ENCODE measurements at regions not wholly inside any gene's neighbourhood (a gene's known extent, or its start where the extent isn't known, plus 50 kb on each side); places are given as distances from the start of the nearest gene placed in this dataset.

DNA sequence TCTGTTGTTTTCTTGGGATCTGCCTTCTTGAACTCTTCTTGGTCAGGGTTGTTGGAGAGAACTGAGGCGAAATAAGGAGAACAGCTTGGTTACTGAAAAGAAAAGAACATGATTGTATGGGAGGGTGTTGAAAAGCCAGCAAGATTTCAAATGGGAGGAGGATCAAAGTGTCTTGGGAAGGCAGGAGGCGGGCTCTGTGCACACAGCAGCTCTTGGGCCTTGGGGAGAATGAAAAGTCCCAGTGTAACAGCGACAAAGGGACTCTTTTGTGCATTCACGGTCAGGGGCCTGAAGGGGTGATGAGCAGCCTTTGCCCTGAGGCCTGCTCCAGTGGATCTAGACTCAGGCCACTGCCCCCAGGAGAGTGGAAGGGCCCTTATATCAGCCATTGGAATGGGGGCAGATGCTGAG, 135.4 kb downstream of the ADAMTS15 start:
- H3K27ac ChIP-seq (ENCODE audit: control insufficient read depth, insufficient read depth, low read length) = no peak overlapping the region
- no peak for DNase-seq (ENCODE audit: low read depth, low spot score)
- peaks cover 3% of the 10 kb centered on the region for H3K9me3 ChIP-seq (ENCODE audit: control insufficient read depth, low read depth, low read length)
- no peak for FAIRE-seq
- dilution Hi-C loops (cut with MboI; ENCODE audit: extremely low pct_ligation_motif_present, low sequenced_read_pairs) = no loop called here
- H3K79me2 ChIP-seq (ENCODE audit: control insufficient read depth, insufficient read depth, low read length) = no peaks in the 10 kb centered on the region
- no peak overlapping the region for H3K4me3 ChIP-seq (ENCODE audit: control insufficient read depth in 2 of 3, extremely low read depth in 1 of 3, insufficient read depth in 2 of 3, low read depth in 1 of 3, low read length in 3 of 3)
- TF ChIP-seq, protein P1, sequence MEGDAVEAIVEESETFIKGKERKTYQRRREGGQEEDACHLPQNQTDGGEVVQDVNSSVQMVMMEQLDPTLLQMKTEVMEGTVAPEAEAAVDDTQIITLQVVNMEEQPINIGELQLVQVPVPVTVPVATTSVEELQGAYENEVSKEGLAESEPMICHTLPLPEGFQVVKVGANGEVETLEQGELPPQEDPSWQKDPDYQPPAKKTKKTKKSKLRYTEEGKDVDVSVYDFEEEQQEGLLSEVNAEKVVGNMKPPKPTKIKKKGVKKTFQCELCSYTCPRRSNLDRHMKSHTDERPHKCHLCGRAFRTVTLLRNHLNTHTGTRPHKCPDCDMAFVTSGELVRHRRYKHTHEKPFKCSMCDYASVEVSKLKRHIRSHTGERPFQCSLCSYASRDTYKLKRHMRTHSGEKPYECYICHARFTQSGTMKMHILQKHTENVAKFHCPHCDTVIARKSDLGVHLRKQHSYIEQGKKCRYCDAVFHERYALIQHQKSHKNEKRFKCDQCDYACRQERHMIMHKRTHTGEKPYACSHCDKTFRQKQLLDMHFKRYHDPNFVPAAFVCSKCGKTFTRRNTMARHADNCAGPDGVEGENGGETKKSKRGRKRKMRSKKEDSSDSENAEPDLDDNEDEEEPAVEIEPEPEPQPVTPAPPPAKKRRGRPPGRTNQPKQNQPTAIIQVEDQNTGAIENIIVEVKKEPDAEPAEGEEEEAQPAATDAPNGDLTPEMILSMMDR (optimal IDR thresholded peaks at IDR 0.05 in 1 of 3, IDR thresholded peaks at IDR 0.05 in 1 of 3, conservative IDR thresholded peaks at IDR 0.05 in 1 of 3; ENCODE audit: extremely low read depth in 1 of 3, insufficient read depth in 2 of 3, low read length in 3 of 3) = no peak
- no peak for TF ChIP-seq EZH2 (IDR thresholded peaks at IDR 0.05; ENCODE audit: low read length)
- H3K9me1 ChIP-seq (ENCODE audit: control insufficient read depth, extremely low read depth, insufficient read depth, low read length) = no peaks in the 10 kb centered on the region
- no peak overlapping the region for H3K4me2 ChIP-seq (ENCODE audit: control insufficient read depth, extremely low read depth, insufficient read depth, low read depth, low read length)
- no peak overlapping the region for H2AFZ ChIP-seq (ENCODE audit: control insufficient read depth, low read length)
- H4K20me1 ChIP-seq (ENCODE audit: control insufficient read depth, extremely low read depth, insufficient read depth, low read length) = no peaks in the 10 kb centered on the region
- H3K4me1 ChIP-seq (ENCODE audit: control insufficient read depth, extremely low read depth, insufficient read depth, low read length) = peaks cover 42% of the 10 kb centered on the region
- no peaks in the 10 kb centered on the region for H3K27me3 ChIP-seq (ENCODE audit: control insufficient read depth, extremely low read depth, insufficient read depth, low read length)
- no peak overlapping the region for H3K9ac ChIP-seq (ENCODE audit: control insufficient read depth, extremely low read depth, insufficient read depth, low read length)
- H3K36me3 ChIP-seq (ENCODE audit: control insufficient read depth in 2 of 2, extremely low read depth in 1 of 2, insufficient read depth in 2 of 2, low read length in 2 of 2) = no peaks in the 10 kb centered on the region

DNA sequence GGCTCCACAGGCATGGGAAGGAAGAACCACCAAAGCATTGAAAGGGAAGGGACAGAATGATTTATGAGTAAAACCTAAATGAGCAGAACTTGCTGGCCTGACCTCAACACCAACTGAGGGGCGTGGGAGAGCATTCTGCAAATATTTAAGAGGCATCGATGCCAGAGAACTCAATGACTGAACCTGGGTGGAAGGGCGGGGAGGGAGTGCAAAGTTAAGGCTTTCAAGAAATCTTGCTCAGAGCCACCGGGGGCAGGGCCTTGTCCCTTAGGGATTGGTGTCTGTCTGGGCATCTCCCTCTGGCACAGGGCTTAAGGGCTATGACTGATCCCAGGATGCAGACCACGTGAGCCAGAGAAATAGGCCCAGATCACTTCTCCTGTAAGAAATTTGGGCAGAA, 137.1 kb downstream of the ADAMTS15 start:
- peak overlapping the region; percentile 49 for H2AFZ ChIP-seq (ENCODE audit: control insufficient read depth, low read length)
- H3K36me3 ChIP-seq (ENCODE audit: control insufficient read depth in 2 of 2, extremely low read depth in 1 of 2, insufficient read depth in 2 of 2, low read length in 2 of 2) = no peaks in the 10 kb centered on the region
- H3K79me2 ChIP-seq (ENCODE audit: control insufficient read depth, insufficient read depth, low read length) = no peaks in the 10 kb centered on the region
- peaks cover 3% of the 10 kb centered on the region for H3K9me3 ChIP-seq (ENCODE audit: control insufficient read depth, low read depth, low read length)
- H3K9me1 ChIP-seq (ENCODE audit: control insufficient read depth, extremely low read depth, insufficient read depth, low read length) = no peaks in the 10 kb centered on the region
- DNase-seq (ENCODE audit: low read depth, low spot score) = no peak
- peaks cover 33% of the 10 kb centered on the region for H3K4me1 ChIP-seq (ENCODE audit: control insufficient read depth, extremely low read depth, insufficient read depth, low read length)
- H4K20me1 ChIP-seq (ENCODE audit: control insufficient read depth, extremely low read depth, insufficient read depth, low read length) = no peaks in the 10 kb centered on the region
- peak overlapping the region; percentile 37 for H3K27ac ChIP-seq (ENCODE audit: control insufficient read depth, insufficient read depth, low read length)
- dilution Hi-C loops (cut with MboI; ENCODE audit: extremely low pct_ligation_motif_present, low sequenced_read_pairs) = no loop called here
- no peaks in the 10 kb centered on the region for H3K27me3 ChIP-seq (ENCODE audit: control insufficient read depth, extremely low read depth, insufficient read depth, low read length)
- peak overlapping the region; percentile 35 for H3K4me2 ChIP-seq (ENCODE audit: control insufficient read depth, extremely low read depth, insufficient read depth, low read depth, low read length)
- no peak overlapping the region for H3K4me3 ChIP-seq (ENCODE audit: control insufficient read depth in 2 of 3, extremely low read depth in 1 of 3, insufficient read depth in 2 of 3, low read depth in 1 of 3, low read length in 3 of 3)
- H3K9ac ChIP-seq (ENCODE audit: control insufficient read depth, extremely low read depth, insufficient read depth, low read length) = peak overlapping the region; percentile 13
- peak; percentile 58 for FAIRE-seq
- TF ChIP-seq, protein P1 (optimal IDR thresholded peaks at IDR 0.05 in 1 of 3, IDR thresholded peaks at IDR 0.05 in 1 of 3, conservative IDR thresholded peaks at IDR 0.05 in 1 of 3; ENCODE audit: extremely low read depth in 1 of 3, insufficient read depth in 2 of 3, low read length in 3 of 3) = no peak
- no peak for TF ChIP-seq EZH2 (IDR thresholded peaks at IDR 0.05; ENCODE audit: low read length)
